ENCODE measurements at regions not wholly inside any gene's neighbourhood (a gene's known extent, or its start where the extent isn't known, plus 50 kb on each side); places are given as distances from the start of the nearest gene placed in this dataset.

- TF ChIP-seq ZNF274 (IDR thresholded peaks at IDR 0.05; ENCODE audit: low read depth, low read length) (no peak), YY1 (IDR thresholded peaks at IDR 0.05; ENCODE audit: insufficient read depth, insufficient read length) (no peak)
These were observed 950.1 kb downstream of the TBL1XR1 start for GRCh38 chr3:176247191-176247590.
